ENCODE measurements at regions not wholly inside any gene's neighbourhood (a gene's known extent, or its start where the extent isn't known, plus 50 kb on each side); places are given as distances from the start of the nearest gene placed in this dataset.
"Not testable (repeated sequence)": the region's sequence is repeated elsewhere in the genome, so short reads cannot be mapped to it uniquely, and the experiment has no call there.

DNA sequence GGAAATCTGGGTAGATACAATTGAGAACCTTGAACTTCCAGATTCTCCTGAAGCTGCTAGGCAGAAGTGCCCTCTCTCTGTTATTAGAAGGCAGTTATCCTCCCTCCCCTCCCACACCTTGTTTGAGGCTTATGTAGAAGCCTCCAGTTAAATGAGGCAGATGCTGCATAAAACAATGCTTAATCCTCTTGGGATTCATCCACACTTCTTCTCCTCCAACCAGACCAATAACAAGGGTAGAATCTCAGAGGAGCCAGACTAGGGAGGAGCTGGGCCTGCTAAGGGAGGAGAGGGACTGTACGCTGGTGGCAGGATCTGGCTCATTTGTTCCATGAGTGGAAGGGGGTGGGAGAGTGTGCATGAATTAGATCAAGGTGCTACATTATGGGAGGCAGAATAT is 88.3 kb upstream of the PRR23C start:
- DNase-seq (ENCODE audit: low read depth in 4 of 4, low spot score in 1 of 4) = no peak

GRCh38 chr3:139134678-139135372 is 90.1 kb upstream of the PRR23C start:
- DNase-seq (ENCODE audit: low read depth in 4 of 4, low spot score in 1 of 4) = no peak

DNA sequence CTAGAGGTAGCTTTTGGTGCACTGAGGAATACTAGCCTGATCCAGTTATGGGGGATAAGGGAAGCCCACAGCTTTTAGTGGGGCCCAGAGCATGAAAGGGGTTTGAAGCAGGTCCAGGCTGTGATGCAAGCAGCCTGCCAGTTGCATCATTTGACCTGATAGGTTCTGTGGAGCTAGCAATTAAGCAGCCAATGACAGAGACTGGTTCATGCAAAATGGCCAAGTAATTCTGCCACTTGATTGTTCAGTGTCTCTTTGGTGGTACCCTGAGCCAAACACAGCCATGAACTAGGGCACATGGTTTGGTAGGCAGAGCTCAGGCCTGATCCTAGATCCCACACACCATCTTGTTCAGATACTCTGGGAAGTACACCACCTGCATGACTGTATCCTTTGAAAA is 91.0 kb upstream of the PRR23C start:
- DNase-seq (ENCODE audit: low read depth in 4 of 4, low spot score in 1 of 4) = no peak

DNA sequence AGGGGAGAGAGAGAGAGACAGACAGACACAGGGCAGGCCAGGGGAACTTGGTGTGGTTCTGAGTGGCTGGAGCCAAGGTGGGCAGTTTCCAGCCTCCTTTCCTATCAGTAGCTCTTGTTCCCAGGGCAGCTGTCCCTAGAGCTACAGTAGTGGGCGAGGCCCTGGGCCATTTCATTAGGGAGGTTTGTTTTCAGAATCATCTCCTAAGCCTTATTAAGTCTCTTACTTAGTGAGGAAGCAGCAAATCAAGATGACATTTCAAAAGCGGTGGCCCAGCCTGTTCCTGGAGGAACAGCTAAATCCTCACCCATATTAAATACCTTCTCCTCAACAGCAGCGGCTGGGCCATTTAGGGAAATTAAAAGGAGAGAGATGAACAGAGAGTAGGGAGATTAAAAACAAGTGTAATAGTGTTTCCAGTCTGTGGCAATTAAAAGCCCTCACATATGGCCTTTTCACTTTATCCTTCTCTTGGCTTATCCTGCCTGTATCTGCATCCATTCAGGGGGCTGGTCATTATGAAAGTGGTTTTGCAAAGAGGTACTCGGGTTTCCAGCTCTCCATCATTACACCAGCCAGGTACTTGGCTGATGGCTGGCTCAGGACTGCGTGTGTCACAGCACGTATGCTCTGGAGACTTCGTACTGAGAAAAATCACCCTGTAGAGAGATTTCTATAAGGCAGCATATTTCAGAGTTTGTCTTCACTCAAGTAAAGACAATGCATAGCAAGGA is 91.9 kb upstream of the PRR23C start:
- DNase-seq (ENCODE audit: low read depth in 4 of 4, low spot score in 1 of 4) = no peak

- no peak for DNase-seq (ENCODE audit: low read depth in 4 of 4, low spot score in 1 of 4)
These were observed 95.9 kb upstream of the PRR23C start for GRCh38 chr3:139140553-139140952.

DNA sequence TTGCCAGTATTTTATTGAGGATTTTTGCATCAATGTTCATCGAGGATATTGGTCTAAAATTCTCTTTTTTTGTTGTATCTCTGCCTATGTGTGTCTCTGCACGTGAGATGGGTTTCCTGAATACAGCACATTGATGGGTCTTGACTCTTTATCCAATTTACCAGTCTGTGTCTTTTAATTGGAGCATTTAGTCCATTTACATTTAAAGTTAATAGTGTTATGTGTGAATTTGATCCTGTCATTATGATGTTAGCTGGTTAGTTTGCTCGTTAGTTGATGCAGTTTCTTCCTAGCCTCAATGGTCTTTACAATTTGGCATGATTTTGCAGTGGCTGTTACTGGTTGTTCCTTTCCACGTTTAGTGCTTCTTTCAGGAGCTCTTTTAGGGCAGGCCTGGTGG is 101.3 kb upstream of the PRR23C start:
- not testable (repeated sequence) for DNase-seq (ENCODE audit: low read depth in 4 of 4, low spot score in 1 of 4)

DNA sequence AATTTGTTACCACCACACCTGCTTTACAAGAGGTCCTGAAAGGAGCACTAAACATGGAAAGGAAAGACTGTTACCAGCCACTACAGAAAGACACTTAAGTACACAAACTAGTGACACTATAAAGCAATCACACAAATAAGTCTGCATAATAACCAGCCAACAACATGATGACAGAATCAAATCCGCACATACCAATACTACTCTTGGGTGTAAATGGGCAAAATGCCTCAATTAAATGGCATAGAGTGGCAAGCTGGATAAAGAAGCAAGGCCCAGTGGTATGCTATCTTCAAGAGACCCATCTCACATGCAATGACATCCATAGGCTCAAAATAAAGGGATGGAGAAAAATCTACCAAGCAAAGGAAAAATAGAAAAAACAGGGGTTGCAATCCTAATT is 106.8 kb upstream of the PRR23C start:
- no peak for DNase-seq (ENCODE audit: low read depth in 4 of 4, low spot score in 1 of 4)

- DNase-seq (ENCODE audit: low read depth in 4 of 4, low spot score in 1 of 4) = not testable (repeated sequence)
These were observed 108.7 kb upstream of the PRR23C start for GRCh38 chr3:139153434-139153833.

DNA sequence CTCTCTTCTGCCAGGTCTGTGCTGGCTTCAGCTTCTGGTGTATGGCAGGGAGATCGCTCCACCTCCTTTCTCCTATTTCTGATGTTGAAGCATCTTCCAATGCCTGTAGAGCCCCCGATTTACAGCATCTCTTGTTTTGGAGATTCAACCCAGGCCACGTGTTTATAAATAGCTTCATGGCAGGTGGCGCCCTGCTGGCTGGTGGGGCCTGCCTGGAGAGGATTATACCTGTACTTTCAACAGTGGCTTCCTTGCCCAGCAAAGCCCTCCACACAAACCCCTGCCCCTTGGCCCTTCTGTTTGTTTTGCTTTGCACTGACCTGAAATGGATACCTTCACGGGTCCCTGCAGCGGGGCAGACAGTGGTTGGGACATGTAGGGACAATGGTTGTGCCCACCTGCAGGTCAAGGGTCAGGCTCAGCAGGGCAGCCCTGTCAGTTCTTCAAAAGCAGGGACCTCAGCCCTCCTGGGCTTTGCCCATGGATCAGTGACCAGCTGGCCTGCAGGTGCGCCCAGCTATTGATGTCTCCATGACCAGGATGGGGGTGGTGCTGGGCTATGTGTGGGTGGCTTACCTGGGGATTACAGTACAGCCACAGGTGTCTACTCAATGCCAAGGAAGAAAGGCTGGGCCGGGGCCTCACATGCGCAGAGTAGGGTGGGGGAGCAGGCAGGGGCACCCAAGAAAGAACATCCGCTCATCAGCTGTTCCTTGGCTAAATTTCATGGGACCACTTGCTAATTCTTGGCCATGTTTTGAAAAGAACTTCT is 112.7 kb upstream of the PRR23C start:
- DNase-seq (ENCODE audit: low read depth in 4 of 4, low spot score in 1 of 4) = no peak

GRCh38 chr3:139159356-139159755 is 114.7 kb upstream of the PRR23C start:
- no peak for DNase-seq (ENCODE audit: low read depth in 4 of 4, low spot score in 1 of 4)

- no peak for DNase-seq (ENCODE audit: low read depth in 4 of 4, low spot score in 1 of 4)
These were observed 128.8 kb upstream of the PRR23C start for GRCh38 chr3:139173372-139174108.

- no peak for DNase-seq (ENCODE audit: low read depth in 4 of 4, low spot score in 1 of 4)
These were observed 135.8 kb upstream of the PRR23C start for GRCh38 chr3:139180489-139180888.

DNA sequence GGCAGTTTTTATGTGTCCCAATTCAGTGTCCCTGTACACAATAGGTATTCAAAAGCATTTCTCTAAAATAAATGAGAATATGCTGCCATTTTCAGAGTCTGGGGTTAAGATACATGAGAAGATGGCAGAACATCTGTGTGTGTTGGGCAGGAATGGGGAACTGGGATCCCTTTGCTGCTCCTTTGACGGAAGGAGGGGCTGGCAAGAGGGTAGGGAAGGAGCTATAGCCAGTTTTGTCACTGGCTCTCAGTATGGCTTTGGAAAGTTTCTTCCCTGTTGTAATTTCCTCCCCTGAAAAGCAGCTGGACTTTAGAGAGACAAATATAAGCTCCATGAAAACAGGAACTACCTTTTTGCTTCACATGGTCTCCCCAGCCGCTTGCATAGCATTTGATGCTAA is 137.5 kb upstream of the PRR23C start:
- no peak for DNase-seq (ENCODE audit: low read depth in 4 of 4, low spot score in 1 of 4)

DNA sequence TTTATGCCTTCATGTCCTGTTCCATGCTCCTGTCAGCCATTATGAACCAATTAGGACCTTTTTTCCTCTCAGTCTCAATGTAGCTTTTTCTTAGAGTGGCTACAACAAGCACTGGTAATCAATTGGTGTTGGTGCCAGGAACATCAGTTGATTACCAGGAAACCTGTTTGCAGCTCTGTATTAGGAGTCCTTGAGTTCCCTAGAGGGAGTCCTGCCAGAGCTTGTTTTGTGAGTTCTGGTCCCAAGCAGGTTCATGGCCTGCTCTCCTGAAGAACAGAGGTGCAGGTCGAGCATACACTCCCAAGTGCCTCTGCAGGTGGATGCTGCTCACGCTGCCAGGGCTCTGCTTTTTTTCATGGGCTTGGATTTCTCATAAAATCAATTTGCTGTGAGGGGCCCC is 137.9 kb upstream of the PRR23C start:
- DNase-seq (ENCODE audit: low read depth in 4 of 4, low spot score in 1 of 4) = no peak

DNA sequence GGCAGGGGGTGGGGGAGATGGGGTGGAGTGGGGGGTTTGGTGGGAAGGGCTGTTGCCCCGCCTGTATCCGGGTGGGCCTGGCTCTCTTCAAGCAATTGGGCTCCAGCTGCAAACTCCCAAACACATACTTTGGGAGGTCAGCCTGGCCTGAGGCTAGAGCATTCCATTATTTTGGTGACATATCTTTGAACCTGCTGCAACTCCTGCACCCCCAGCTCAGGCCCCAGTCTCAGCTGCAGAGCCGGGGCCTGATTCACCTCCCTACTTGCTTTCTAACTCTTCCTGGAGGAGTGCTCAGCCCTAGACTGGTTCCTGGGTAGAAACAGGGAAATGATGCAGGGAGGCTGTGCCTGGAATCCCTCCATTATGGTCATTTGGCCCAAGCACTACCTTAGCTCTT is 140.8 kb upstream of the PRR23C start:
- DNase-seq (ENCODE audit: low read depth in 4 of 4, low spot score in 1 of 4) = no peak

DNA sequence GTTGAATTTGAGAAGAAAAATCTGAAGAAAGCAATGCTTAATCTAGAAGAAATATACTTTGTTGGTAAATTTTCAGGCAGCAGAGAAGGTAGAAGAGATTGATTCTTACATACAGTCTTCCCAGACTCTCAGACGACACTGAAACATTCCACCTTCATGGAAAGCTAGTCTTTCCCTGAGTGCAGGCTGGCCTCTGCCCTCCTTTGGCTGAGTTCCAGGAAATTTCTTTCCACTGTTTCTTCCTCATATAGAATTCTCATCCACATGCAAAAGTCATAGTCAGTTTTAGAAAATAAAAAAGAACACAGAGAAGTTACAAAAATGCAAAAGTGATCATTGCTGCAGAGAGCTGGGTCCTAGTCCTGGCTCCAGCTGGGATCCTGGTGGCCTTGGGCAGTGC is 142.5 kb upstream of the PRR23C start:
- DNase-seq (ENCODE audit: low read depth in 4 of 4, low spot score in 1 of 4) = no peak

DNA sequence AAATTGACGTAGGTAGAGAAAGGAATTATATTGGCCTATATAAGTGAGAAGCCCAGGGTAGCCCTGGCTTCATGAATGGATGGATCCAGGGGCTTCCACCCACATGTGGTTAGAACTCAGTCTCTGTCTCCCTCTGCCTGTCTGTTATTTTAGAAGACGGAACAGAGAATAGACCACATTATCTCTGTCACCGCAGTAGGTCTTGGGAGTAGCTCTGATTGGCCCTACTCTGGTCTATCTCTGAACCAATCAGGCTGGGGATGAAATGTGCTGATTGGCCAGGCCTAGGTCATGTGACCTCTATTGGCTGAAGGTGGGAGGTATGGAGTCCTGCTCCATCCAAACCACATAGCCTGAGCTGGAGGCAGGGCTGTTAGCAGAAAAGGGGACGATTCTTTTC is 143.0 kb upstream of the PRR23C start:
- DNase-seq (ENCODE audit: low read depth in 4 of 4, low spot score in 1 of 4) = no peak

- no peak for DNase-seq (ENCODE audit: low read depth in 4 of 4, low spot score in 1 of 4)
These were observed 145.3 kb upstream of the PRR23C start for GRCh38 chr3:139189943-139190342.

GRCh38 chr3:139194421-139194820 is 149.4 kb upstream of the MRPS22 start:
- DNase-seq (ENCODE audit: low read depth in 4 of 4, low spot score in 1 of 4) = not testable (repeated sequence)

DNA sequence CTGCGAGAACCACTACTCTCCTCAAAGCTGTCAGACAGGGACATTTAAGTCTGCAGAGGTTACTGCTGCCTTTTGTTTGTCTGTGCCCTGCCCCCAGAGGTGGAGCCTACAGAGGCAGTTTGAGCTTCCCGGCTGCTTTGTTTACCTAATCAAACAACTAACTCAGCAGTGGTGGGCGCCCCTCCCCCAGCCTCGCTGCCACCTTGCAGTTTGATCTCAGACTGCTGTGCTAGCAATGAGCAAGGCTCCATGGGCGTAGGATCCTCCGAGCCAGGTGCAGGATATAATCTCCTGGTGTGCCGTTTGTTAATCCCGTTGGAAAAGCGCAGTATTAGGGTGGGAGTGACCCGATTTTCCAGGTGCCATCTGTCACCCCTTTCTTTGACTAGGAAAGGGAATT is 147.7 kb upstream of the MRPS22 start:
- not testable (repeated sequence) for DNase-seq (ENCODE audit: low read depth in 4 of 4, low spot score in 1 of 4)

DNA sequence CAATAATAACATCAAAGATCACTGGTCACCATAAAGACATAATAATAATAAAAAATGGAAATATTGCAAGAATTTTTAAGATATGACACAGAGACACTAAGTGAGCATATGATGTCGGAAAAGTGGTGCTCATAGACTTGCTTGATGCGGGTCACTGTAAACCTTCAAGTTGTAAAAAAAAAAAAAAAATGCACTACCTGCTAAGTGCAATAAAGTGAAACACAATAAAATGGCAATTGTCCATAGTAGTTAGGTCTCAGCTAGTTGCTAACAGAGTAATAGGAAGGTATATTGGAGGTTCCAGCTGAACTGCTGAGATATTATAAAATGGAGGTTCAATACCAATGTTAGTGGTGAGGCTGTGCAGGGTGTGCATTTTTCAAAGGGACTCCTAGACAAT is 146.6 kb upstream of the MRPS22 start:
- DNase-seq (ENCODE audit: low read depth in 4 of 4, low spot score in 1 of 4) = no peak
